Neural cell (in vitro differentiated cells): ENCODE measurements at regions not wholly inside any gene's neighbourhood (a gene's known extent, or its start where the extent isn't known, plus 50 kb on each side); places are given as distances from the start of the nearest gene placed in this dataset.

Source experiments
- POLR2AphosphoS5 ChIP-seq: IDR thresholded peaks from 2 replicates; pipeline ENCODE4 v1.6.1; 2012
- TF ChIP-seq, protein P1 (sequence below): fragments of 450-650 bp; IDR thresholded peaks from 2 replicates; pipeline ENCODE4 v1.5.1; 2014; ENCODE audit warnings: antibody characterized with exemption, mild to moderate bottlenecking, moderate library complexity; ENCODE audit not compliant: poor library complexity, severe bottlenecking

DNA sequence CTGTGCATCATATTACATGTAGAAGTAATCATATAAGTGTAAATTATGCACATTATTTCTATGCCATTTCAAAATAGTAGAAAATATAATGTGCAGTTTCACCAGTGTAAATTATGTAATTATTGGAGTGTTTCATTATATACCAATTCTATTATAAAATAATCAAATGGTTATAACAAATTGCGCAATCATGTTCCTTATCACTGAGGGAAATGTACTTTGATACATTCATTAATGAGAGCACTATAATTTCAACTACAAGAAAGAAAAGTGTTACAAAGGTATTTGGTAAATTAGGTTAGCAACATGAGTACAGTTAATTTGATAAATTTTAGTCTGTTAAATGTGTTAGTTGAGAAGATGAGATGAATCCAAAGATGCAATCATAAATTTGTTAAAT lies 421.5 kb upstream of the CDH10 start:
- no peak for TF ChIP-seq POLR2AphosphoS5
- TF ChIP-seq, protein P1, sequence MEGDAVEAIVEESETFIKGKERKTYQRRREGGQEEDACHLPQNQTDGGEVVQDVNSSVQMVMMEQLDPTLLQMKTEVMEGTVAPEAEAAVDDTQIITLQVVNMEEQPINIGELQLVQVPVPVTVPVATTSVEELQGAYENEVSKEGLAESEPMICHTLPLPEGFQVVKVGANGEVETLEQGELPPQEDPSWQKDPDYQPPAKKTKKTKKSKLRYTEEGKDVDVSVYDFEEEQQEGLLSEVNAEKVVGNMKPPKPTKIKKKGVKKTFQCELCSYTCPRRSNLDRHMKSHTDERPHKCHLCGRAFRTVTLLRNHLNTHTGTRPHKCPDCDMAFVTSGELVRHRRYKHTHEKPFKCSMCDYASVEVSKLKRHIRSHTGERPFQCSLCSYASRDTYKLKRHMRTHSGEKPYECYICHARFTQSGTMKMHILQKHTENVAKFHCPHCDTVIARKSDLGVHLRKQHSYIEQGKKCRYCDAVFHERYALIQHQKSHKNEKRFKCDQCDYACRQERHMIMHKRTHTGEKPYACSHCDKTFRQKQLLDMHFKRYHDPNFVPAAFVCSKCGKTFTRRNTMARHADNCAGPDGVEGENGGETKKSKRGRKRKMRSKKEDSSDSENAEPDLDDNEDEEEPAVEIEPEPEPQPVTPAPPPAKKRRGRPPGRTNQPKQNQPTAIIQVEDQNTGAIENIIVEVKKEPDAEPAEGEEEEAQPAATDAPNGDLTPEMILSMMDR: no peak
